GM21529 (cell line): ENCODE measurements at regions not wholly inside any gene's neighbourhood (a gene's known extent, or its start where the extent isn't known, plus 50 kb on each side); places are given as distances from the start of the nearest gene placed in this dataset.
"Not testable (repeated sequence)": the region's sequence is repeated elsewhere in the genome, so short reads cannot be mapped to it uniquely, and the experiment has no call there.

Source experiments
- ATAC-seq: cut with Tn5 transposase; IDR thresholded peaks from one replicate; pipeline ENCODE4 v1.9.1; 2021; ENCODE audit not compliant: unreplicated experiment

- no peak for ATAC-seq
These were observed 1776.2 kb downstream of the PCDH9 start for GRCh38 chr13:65453982-65454381.

GRCh38 chr13:65445340-65445739 lies 1784.8 kb downstream of the PCDH9 start:
- no peak for ATAC-seq

DNA sequence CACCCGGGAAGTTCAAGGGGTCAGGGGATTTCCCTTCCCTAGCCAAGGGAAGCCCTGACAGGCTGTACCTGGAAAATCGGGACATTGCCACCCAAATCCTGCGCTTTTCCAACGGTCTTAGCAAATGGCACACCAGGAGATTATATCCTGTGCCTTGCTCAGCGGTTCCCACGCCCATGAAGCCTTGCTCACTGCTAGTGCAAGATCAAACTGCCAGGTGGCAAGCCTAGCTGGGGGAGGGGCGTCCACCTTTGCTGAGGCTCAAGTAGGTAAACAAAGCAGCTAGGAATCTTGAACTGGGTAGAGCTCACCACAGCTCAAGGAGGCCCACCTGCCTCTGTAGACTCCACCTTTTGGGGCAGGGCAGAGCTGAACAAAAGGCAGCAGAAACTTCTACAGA lies 1794.5 kb downstream of the PCDH9 start:
- no peak for ATAC-seq

DNA sequence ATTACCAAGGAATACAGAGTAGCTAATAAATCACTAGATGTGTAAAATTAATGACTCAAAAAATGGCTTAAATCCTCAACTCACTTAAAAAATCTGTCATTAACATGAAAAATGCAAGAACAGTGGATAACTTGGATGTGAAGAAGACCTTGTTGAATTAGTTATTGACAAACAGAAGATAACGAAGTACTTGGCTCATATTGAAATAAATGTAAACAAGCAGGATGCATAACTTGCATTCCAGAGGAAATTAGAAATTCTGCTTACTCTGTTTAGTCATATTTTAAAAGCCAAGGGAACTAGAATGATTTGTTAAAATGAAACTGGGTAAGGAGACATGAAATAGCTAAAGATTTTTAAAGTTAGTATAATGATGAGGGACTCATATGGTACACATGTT lies 1812.2 kb downstream of the PCDH9 start:
- ATAC-seq, result no peak

DNA sequence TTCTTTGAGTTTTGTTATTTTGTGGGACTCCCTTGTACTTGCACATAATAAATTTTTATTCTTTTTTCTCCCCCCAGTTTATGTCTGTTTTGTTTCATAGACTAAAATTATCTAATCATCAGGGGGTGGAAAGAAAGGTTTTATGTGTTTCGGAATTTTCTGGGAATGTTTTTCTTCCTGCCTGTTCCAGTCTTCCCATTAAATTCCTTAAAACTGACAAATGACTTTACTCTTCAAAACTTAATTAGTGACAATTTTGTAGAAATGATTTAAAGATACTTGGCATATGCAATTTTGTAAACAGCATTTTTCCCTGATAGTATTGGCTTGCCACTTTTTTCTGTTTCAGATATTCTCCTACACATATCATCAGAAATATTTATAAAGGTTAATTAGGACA lies 1813.4 kb downstream of the PCDH9 start:
- ATAC-seq, result no peak

- ATAC-seq, result no peak
These were observed 1815.9 kb downstream of the PCDH9 start for GRCh38 chr13:65414187-65414586.

DNA sequence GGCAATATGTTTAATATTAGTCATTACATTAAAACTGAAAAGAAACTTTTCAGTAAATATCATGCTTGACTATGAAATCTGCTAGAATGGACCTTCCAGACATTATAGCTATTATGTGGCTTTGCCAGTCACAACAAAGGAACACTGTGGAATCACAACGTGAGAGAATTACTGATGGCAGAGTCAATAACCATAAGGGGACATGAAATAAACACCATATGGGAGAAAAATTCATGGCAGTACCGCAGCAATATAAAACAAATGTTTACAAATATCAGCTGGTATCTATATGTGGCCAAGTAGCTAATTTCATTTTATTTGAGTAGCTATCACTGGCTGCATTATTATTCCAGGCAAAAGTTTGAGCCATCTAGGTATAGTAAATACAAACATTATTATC lies 1818.6 kb downstream of the PCDH9 start:
- ATAC-seq, result no peak

DNA sequence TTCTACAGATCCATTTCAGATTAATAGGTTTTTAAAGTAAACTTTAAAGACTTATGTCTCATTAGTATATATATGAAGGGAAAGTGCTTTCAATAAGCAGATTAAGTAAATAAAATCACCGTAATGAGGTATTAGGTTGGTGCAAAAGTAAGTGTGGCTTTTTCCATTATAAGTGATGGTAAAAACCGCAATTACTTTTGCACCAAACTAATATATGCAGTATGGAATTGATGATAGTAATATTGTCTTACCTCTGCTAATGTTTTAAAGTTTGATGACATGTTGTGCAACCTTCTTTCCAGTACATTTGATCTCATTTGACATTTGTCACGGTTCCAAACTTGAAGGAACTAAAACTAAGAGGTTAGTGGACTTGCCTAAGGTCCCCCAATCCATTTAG lies 1819.3 kb downstream of the PCDH9 start:
- no peak for ATAC-seq

GRCh38 chr13:65401315-65401714 lies 1828.8 kb downstream of the PCDH9 start:
- ATAC-seq, result no peak

- ATAC-seq, result no peak
These were observed 1829.4 kb downstream of the PCDH9 start for GRCh38 chr13:65400702-65401101.

GRCh38 chr13:65387743-65388347 lies 1842.3 kb downstream of the PCDH9 start:
- ATAC-seq, result no peak

- no peak for ATAC-seq
These were observed 1851.1 kb downstream of the PCDH9 start for GRCh38 chr13:65378943-65379519.

GRCh38 chr13:65378484-65378883 lies 1851.7 kb downstream of the PCDH9 start:
- no peak for ATAC-seq

- no peak for ATAC-seq
These were observed 1861.3 kb downstream of the PCDH9 start for GRCh38 chr13:65368832-65369231.

DNA sequence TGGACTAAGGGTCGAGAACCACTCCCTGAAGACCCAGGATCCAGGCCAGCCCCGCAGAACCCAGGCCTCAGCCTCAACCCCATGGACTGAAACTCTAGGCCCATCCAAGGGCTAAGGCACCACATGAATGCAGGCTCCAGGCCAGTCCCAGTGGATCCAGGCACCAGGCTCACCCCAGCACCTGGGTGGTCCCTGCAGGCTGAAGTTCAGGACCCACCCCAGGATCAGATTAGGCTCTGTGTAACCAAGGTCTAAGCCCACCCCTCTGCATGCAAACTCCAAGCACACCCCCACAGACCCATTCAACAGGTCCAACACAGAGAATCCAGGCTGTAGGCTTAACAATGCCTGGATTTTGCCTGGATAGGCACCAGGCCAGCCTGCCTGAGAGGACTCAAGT lies 1876.2 kb downstream of the PCDH9 start:
- ATAC-seq, result no peak

DNA sequence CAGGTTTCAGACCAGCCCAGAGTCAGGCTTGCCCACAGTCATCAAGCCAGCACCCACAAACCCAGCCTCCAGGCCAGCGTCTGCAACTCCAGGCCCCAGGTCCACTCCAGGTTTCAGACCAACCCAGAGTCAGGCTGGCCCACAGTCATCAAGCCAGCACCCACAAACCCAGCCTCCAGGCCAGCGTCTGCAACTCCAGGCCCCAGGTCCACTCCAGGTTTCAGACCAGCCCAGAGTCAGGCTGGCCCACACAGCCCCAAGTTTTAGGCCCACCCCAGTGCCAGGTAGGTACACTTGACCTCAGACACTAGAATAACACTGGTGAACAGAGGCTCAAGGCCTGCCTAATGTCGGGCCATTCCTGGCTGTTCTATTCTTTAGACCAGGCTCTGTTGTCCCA lies 1877.0 kb downstream of the PCDH9 start:
- ATAC-seq, result not testable (repeated sequence)

GRCh38 chr13:65347420-65348030 lies 1882.6 kb downstream of the PCDH9 start:
- no peak for ATAC-seq

DNA sequence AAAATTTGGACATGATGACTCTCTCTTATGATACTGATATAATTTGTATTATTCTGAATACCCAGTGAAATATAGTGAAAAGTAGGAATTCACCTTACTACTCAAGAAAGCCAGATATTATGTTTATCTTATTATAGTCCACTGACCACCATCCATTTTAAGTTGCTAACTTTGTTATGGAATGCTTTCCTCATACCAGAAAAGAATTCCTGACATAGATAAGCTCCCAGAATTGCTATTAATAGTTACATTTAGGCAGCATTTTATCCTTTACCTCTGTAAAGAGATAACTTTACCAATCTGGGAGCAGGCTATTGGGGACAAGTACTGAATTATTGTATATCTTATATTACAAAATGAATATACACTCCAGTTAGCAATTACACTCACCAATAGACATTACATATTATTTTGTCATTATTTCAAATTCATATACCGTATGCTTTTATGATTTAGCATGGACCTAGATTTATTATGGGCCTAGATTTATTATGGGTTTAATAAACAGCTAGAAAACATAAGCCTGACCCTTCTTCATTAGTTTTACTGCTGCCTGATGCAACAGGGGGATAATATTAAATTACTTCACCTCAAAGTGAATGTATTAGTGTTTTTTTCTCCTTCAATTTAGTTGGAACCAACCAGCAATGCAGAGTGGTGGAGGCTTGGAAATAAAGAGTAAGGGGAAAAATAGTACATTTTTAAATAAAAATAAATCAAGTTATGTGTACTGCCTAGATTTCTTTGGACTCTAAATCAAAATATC lies 1886.1 kb downstream of the PCDH9 start:
- ATAC-seq, result no peak

GRCh38 chr13:65342541-65343337 lies 1887.4 kb downstream of the PCDH9 start:
- no peak for ATAC-seq

- ATAC-seq, result no peak
These were observed 1890.9 kb downstream of the PCDH9 start for GRCh38 chr13:65339241-65339640.

DNA sequence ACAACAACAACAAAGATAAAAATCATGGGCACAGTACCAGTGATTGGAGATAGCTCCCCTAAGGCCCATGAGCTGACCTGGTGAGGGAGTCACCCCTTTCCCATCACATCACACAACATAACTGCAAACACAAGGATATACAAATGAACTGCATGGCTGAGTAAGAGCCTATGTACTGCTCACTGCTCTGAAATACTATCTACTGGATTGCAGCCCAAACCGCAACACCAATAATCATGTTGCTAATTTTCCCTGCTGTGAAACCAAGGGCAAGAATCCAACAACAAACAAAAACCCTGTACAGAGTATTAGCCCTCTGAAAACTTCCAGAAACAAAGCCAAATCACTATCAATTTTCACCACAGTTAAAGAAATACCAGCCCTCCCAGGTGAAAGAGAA lies 1893.2 kb downstream of the PCDH9 start:
- ATAC-seq, result no peak
